HG03342 (cell line): ENCODE measurements at regions not wholly inside any gene's neighbourhood (a gene's known extent, or its start where the extent isn't known, plus 50 kb on each side); places are given as distances from the start of the nearest gene placed in this dataset.
"Not testable (repeated sequence)": the region's sequence is repeated elsewhere in the genome, so short reads cannot be mapped to it uniquely, and the experiment has no call there.

ENCODE experiments used
- ATAC-seq: cut with Tn5 transposase; IDR thresholded peaks from one replicate; pipeline ENCODE4 v1.9.1; 2021; ENCODE audit warnings: mild to moderate bottlenecking, moderate library complexity; ENCODE audit not compliant: unreplicated experiment

- no peak for ATAC-seq
Measured at GRCh38 chr16:26569793-26570192, 496.9 kb upstream of the C16orf82 start.

- ATAC-seq = no peak
Measured at GRCh38 chr16:26578748-26579147, 488.0 kb upstream of the C16orf82 start.

GRCh38 chr16:26583803-26584202 lies 482.9 kb upstream of the C16orf82 start:
- ATAC-seq = no peak

GRCh38 chr16:26593700-26594099 lies 473.0 kb upstream of the C16orf82 start:
- ATAC-seq = no peak

- ATAC-seq = no peak
Measured at GRCh38 chr16:26594666-26595065, 472.1 kb upstream of the C16orf82 start.

- no peak for ATAC-seq
Measured at GRCh38 chr16:26595199-26595598, 471.5 kb upstream of the C16orf82 start.

GRCh38 chr16:26596033-26596432 lies 470.7 kb upstream of the C16orf82 start:
- ATAC-seq = not testable (repeated sequence)

GRCh38 chr16:26598061-26598460 lies 468.7 kb upstream of the C16orf82 start:
- ATAC-seq = no peak

- ATAC-seq = no peak
Measured at GRCh38 chr16:26598998-26599784, 467.5 kb upstream of the C16orf82 start.

GRCh38 chr16:26599785-26600104 lies 467.0 kb upstream of the C16orf82 start:
- no peak for ATAC-seq

GRCh38 chr16:26601335-26601734 lies 465.4 kb upstream of the C16orf82 start:
- no peak for ATAC-seq

- no peak for ATAC-seq
Measured at GRCh38 chr16:26605626-26606271, 461.0 kb upstream of the C16orf82 start.

- ATAC-seq = no peak
Measured at GRCh38 chr16:26606381-26607150, 460.2 kb upstream of the C16orf82 start.

GRCh38 chr16:26614237-26614841 lies 452.4 kb upstream of the C16orf82 start:
- no peak for ATAC-seq

- no peak for ATAC-seq
Measured at GRCh38 chr16:26623442-26623841, 443.3 kb upstream of the C16orf82 start.

GRCh38 chr16:26627958-26628357 lies 438.8 kb upstream of the C16orf82 start:
- ATAC-seq = no peak

- ATAC-seq = not testable (repeated sequence)
Measured at GRCh38 chr16:26631365-26631764, 435.4 kb upstream of the C16orf82 start.

GRCh38 chr16:26642047-26642664 lies 424.6 kb upstream of the C16orf82 start:
- ATAC-seq = no peak

- ATAC-seq = no peak
Measured at GRCh38 chr16:26643519-26643918, 423.2 kb upstream of the C16orf82 start.

- ATAC-seq = no peak
Measured at GRCh38 chr16:26644912-26645543, 421.7 kb upstream of the C16orf82 start.
